Neural crest cell (in vitro differentiated cells): ENCODE measurements at regions not wholly inside any gene's neighbourhood (a gene's known extent, or its start where the extent isn't known, plus 50 kb on each side); places are given as distances from the start of the nearest gene placed in this dataset.

Source experiments
- DNase-seq: peaks from one replicate; pipeline ENCODE4 v3.0.0; 2021; ENCODE audit warnings: low read depth, mixed read lengths, low spot score
- H3K27ac Mint-ChIP-seq: one replicate; pipeline ENCODE4 v1.8.0; 2021; ENCODE audit warnings: mild to moderate bottlenecking, mixed read lengths; ENCODE audit not compliant: unreplicated experiment
- H3K27me3 Mint-ChIP-seq: 2 replicates; pipeline ENCODE4 v1.8.0; 2021; ENCODE audit warnings: low read depth, mild to moderate bottlenecking, mixed read lengths
- H3K36me3 Mint-ChIP-seq: 2 replicates; pipeline ENCODE4 v1.8.0; 2021; ENCODE audit warnings: low read depth, mild to moderate bottlenecking, mixed read lengths
- H3K4me1 Mint-ChIP-seq: 2 replicates; pipeline ENCODE4 v1.8.0; 2021; ENCODE audit warnings: mixed read lengths
- H3K4me3 Mint-ChIP-seq: one replicate; pipeline ENCODE4 v1.8.0; 2021; ENCODE audit warnings: mild to moderate bottlenecking, mixed read lengths
- H3K9me3 Mint-ChIP-seq: 2 replicates; pipeline ENCODE4 v1.8.0; 2021; ENCODE audit warnings: mixed read lengths
- TF ChIP-seq, protein P1 (sequence below): fragments of 200-600 bp; sonication (generic); conservative IDR thresholded peaks from 2 replicates; pipeline ENCODE4 v1.5.0; 2021; ENCODE audit warnings: antibody characterized with exemption, mild to moderate bottlenecking

DNA sequence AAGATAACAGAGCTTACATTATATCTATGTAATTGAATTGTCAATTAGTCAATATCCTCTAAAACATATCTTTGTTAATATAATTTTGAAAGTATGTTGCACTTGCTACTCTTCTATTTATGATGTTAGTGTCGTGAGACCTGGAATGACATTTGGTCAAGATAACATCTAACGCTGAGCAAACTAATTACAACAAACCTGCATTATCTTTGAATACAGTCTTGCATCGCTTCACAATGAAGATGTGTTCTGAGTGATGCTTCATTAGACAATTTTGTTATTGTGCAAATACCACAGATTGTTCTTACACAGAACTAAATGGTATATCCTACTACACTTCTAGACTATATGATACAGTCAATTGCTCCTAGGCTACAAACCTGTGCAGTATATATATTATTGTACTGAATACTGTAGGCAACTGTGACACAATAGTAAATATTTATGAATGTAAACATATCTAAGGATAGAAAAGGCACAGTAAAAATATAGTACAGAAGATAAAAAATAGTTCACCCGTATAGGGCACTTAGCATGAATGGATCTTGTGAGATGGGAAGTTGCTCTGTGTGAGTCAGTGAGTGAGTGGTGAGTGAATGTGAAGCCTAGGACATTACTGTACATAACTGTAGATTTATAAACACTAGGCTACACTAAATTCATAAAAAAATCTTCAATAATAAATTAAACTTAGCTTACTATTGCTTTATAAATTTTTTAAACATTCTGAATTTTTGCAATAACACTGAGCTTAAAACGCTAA, 1773.8 kb downstream of the PCDH9 start:
- Mint-ChIP-seq H3K9me3 (no peaks in the 10 kb centered on the region), H3K4me1 (no peaks in the 10 kb centered on the region), H3K27me3 (no peaks in the 10 kb centered on the region), H3K36me3 (no peaks in the 10 kb centered on the region), H3K4me3 (no peak overlapping the region), H3K27ac (no peak overlapping the region)
- TF ChIP-seq, protein P1, sequence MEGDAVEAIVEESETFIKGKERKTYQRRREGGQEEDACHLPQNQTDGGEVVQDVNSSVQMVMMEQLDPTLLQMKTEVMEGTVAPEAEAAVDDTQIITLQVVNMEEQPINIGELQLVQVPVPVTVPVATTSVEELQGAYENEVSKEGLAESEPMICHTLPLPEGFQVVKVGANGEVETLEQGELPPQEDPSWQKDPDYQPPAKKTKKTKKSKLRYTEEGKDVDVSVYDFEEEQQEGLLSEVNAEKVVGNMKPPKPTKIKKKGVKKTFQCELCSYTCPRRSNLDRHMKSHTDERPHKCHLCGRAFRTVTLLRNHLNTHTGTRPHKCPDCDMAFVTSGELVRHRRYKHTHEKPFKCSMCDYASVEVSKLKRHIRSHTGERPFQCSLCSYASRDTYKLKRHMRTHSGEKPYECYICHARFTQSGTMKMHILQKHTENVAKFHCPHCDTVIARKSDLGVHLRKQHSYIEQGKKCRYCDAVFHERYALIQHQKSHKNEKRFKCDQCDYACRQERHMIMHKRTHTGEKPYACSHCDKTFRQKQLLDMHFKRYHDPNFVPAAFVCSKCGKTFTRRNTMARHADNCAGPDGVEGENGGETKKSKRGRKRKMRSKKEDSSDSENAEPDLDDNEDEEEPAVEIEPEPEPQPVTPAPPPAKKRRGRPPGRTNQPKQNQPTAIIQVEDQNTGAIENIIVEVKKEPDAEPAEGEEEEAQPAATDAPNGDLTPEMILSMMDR: no peak
- DNase-seq: no peak

DNA sequence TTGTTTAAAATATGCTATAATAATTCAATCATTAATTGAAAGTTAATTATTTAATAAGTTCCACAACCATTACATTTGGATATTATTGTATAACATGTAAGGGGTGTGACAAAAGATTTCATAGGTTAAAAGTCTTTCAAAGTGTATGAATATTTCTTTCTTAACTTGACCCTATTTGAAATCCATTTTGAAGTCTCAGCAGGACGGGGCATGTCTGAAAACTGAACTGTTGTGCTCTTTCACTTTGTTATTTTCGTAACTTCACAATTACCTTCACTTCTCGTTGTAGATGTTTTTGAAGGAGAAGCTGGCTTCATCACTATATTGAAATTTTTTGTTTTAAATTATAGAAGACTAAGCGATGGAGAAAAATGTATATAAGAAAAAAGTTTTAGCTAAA, 1775.7 kb downstream of the PCDH9 start:
- Mint-ChIP-seq H3K27me3 (no peaks in the 10 kb centered on the region), H3K4me3 (no peak overlapping the region), H3K9me3 (no peaks in the 10 kb centered on the region), H3K4me1 (no peaks in the 10 kb centered on the region), H3K36me3 (no peaks in the 10 kb centered on the region), H3K27ac (no peak overlapping the region)
- DNase-seq: no peak
- TF ChIP-seq, protein P1: no peak

DNA sequence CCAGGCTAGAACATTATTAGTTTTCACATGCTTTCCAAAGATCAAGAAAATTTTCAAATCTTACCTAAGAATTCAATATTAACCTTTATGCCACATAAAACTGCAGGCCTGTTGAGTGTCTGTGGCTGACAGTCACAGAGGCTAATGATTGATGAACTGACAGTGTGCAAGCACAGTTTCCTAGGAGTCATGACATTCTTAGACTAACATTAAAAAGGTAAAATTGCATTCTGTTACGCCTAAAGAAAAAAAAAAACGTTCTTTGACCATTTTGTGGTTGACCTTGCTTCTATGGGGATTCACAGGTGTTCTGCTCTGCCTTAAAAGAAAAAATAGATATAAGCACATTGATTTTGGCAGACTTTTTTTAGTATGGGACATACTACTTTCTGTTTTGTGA, 1776.2 kb downstream of the PCDH9 start:
- Mint-ChIP-seq H3K27me3 (no peaks in the 10 kb centered on the region), H3K36me3 (no peaks in the 10 kb centered on the region), H3K4me3 (no peak overlapping the region), H3K27ac (no peak overlapping the region), H3K4me1 (no peaks in the 10 kb centered on the region), H3K9me3 (no peaks in the 10 kb centered on the region)
- TF ChIP-seq, protein P1: no peak
- DNase-seq: no peak

DNA sequence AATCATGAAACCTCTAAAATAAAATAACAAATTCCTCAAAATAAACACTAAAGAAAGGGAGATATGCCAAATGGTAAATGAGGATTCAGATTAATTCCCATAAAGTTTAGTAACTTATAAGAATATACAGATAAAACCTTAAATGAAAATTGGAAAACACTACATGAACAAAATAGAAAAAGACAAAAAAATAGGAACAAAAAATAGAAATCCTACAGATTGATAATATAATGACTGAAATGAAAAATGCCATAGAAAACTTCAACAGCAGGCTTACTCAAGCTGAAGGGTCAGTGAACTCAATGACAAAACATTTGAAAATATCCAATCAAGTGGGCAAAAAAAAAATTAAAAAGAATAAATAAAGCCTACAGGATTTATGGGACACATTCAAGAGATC, 1784.8 kb downstream of the PCDH9 start:
- Mint-ChIP-seq H3K27me3 (no peaks in the 10 kb centered on the region), H3K9me3 (peaks cover 22% of the 10 kb centered on the region), H3K36me3 (peaks cover 5% of the 10 kb centered on the region), H3K4me3 (no peak overlapping the region), H3K27ac (no peak overlapping the region), H3K4me1 (no peaks in the 10 kb centered on the region)
- no peak for DNase-seq
- TF ChIP-seq, protein P1: no peak

DNA sequence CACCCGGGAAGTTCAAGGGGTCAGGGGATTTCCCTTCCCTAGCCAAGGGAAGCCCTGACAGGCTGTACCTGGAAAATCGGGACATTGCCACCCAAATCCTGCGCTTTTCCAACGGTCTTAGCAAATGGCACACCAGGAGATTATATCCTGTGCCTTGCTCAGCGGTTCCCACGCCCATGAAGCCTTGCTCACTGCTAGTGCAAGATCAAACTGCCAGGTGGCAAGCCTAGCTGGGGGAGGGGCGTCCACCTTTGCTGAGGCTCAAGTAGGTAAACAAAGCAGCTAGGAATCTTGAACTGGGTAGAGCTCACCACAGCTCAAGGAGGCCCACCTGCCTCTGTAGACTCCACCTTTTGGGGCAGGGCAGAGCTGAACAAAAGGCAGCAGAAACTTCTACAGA, 1794.5 kb downstream of the PCDH9 start:
- TF ChIP-seq, protein P1: no peak
- H3K36me3 Mint-ChIP-seq: peaks cover 3% of the 10 kb centered on the region
- H3K27ac Mint-ChIP-seq: no peak overlapping the region
- H3K4me1 Mint-ChIP-seq: no peaks in the 10 kb centered on the region
- no peak overlapping the region for H3K4me3 Mint-ChIP-seq
- no peak for DNase-seq
- peaks cover 8% of the 10 kb centered on the region for H3K9me3 Mint-ChIP-seq
- H3K27me3 Mint-ChIP-seq: no peaks in the 10 kb centered on the region
